HG02798 (cell line): ENCODE measurements at regions not wholly inside any gene's neighbourhood (a gene's known extent, or its start where the extent isn't known, plus 50 kb on each side); places are given as distances from the start of the nearest gene placed in this dataset.
"Not testable (repeated sequence)": the region's sequence is repeated elsewhere in the genome, so short reads cannot be mapped to it uniquely, and the experiment has no call there.

Experiments used
- ATAC-seq: cut with Tn5 transposase; IDR thresholded peaks from one replicate; pipeline ENCODE4 v1.9.1; 2021; ENCODE audit warnings: mild to moderate bottlenecking; ENCODE audit not compliant: unreplicated experiment, poor library complexity

- ATAC-seq, result not testable (repeated sequence)
These were observed 116.6 kb downstream of the SYT15B start for GRCh38 chr10:47646686-47647273.

- not testable (repeated sequence) for ATAC-seq
These were observed 103.5 kb upstream of the AGAP9 start for GRCh38 chr10:47626975-47627374.

DNA sequence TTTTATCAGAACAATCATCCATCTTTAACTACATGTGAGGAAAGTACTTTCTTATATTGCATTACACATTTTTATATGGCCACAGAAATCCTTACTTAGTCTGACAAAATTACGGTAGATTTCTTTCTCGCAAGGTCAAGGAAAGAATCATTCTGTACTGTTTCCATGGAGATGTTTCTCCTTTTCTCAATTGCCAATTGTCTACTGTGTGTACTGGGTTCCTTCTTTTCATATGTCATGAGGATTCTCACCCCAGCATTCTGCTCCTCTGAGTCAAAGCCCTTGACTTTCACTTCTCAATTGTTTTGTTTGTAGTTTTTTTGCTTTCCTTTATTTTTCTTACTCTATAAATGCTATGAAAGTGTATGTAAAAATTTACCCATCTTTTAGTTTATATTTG lies 99.3 kb upstream of the AGAP9 start:
- not testable (repeated sequence) for ATAC-seq

GRCh38 chr10:47619300-47620012 lies 96.0 kb upstream of the AGAP9 start:
- ATAC-seq, result not testable (repeated sequence)

- not testable (repeated sequence) for ATAC-seq
These were observed 85.9 kb upstream of the AGAP9 start for GRCh38 chr10:47609311-47609710.

GRCh38 chr10:47605791-47606773 lies 82.6 kb upstream of the AGAP9 start:
- not testable (repeated sequence) for ATAC-seq

GRCh38 chr10:47600604-47601003 lies 77.2 kb upstream of the AGAP9 start:
- ATAC-seq, result not testable (repeated sequence)

DNA sequence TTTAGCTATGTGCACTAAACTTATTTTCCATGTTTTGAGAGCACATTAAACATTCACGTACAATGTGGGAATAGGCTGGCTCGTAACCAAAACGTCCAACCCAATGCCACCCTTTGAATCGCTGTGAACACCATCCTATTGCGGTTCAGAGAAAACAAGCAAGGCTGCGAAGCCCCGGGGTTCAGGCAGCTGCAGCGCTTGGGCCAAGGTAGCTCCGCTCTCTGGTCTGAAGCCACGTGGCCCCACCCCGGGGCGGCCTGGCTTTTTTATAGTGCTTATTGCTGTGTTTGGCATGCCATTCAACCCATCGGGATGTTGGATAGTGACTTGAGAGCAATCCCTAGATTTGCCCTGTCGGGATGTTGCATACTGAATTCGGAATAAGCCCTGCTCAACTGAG lies 76.7 kb upstream of the AGAP9 start:
- ATAC-seq, result not testable (repeated sequence)

DNA sequence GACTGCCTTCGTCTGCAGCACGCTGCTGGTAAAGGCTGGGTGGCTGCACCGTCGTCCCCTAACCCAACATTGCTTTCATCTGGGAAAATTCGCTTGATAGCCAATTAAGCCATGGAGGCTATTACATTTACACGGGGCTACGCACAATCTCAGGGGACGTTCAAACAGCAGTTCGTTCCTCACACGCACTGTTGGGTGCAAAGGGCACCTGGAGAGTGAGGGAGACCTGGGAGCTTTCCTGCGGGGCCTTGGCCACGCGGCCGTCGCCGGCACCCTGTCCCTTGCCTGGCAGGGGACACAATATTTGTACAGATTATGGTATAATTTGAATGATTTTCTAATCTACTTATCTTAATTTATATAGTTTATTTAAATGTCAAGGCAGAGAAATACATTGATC lies 76.2 kb upstream of the AGAP9 start:
- ATAC-seq, result not testable (repeated sequence)

DNA sequence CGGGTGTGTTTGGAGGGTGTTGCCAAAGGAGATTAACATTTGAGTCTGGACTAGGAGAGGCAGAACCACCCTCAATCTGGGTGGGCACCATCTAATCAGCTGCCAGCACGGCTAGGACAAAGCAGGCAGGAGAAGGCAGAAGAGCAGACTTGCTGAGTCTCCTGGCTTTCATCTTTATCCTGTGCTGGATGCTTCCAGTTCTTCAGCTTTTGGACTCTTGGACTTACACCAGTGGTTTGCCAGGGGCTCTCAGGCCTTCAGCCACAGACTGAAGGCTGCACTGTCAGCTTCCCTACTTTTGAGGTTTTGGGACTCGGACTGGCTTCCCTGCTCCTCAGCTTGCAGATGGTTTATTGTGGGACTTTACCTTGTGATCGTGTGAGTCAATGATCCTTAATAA lies 70.4 kb upstream of the AGAP9 start:
- not testable (repeated sequence) for ATAC-seq

- not testable (repeated sequence) for ATAC-seq
These were observed 69.7 kb upstream of the AGAP9 start for GRCh38 chr10:47593129-47593528.

GRCh38 chr10:47590956-47591355 lies 67.5 kb upstream of the AGAP9 start:
- ATAC-seq, result not testable (repeated sequence)

DNA sequence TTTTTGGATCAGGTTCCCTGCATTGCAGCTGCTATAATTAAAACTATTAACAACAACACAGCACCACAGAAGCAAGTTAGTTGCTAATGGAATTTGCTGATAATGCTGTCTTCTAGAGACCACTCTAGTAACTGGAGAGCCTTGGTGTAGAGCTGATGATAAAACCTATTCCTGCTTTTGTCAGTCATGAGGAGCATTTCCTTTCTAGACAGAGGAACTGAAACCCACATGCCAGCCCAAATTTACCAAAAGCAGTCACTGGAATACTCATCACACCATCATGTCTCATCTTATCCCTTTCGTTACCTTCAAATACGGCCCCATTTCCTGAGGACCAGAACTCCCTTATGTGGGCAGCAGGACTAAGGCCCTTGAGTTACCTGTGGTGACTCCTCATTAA lies 67.1 kb upstream of the AGAP9 start:
- not testable (repeated sequence) for ATAC-seq

DNA sequence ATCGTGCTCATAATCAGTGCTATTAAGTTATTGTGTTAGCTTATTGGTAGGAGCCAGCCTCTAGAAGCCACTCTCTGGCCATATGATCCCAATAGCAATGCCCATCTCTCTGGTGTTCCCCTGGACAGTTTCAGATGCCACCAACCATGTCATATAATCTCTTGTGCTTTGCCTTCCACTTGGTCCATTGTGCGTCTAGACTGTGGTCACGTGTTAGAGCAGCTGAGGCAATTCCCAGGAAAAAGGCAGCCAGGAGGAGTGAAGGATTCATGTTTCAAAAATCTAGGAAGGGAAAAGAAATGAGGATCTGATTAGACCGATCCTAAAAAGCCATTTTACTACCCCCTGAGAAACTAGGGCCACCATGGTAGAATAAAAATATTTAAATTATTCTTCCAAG lies 58.6 kb upstream of the AGAP9 start:
- ATAC-seq, result not testable (repeated sequence)

GRCh38 chr10:47580063-47580462 lies 56.6 kb upstream of the AGAP9 start:
- not testable (repeated sequence) for ATAC-seq

DNA sequence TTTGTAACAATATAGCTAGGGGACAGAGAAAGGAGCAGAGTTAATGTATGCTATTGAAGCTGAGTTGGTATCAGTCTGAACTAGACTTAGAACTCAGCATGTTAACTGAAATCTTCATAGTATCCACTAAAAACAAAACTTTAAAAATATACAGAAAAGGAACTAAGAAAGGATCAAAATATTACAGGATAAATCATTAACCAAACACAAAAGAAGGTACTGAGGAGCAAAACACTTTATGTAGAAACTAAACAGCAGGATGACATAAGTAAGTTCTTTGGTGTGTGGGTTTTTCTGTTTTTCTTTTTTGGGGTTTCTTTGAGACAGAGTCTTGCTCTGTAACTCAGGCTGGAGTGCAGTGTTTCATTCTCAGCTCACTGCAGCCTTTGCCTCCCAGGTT lies 55.1 kb upstream of the AGAP9 start:
- ATAC-seq, result peak; percentile 86
